ENCODE measurements at regions not wholly inside any gene's neighbourhood (a gene's known extent, or its start where the extent isn't known, plus 50 kb on each side); places are given as distances from the start of the nearest gene placed in this dataset.

GRCh38 chr21:28714777-28715464, 277.8 kb downstream of the LTN1 start:
- peak; percentile 32 for DNase-seq (ENCODE audit: extremely low read depth, low read depth)
- TF ChIP-seq CTCF (IDR thresholded peaks at IDR 0.05; ENCODE audit: low read depth, low read length, missing control alignments), result no peak
- H3K4me3 ChIP-seq (replicated peaks; ENCODE audit: low read depth, low read length), result no peak overlapping the region

GRCh38 chr21:28712411-28712810, 280.3 kb downstream of the LTN1 start:
- TF ChIP-seq CTCF (IDR thresholded peaks at IDR 0.05; ENCODE audit: low read depth, low read length, missing control alignments), result no peak
- H3K4me3 ChIP-seq (replicated peaks; ENCODE audit: low read depth, low read length), result no peak overlapping the region
- no peak for DNase-seq (ENCODE audit: extremely low read depth, low read depth)

- DNase-seq (ENCODE audit: extremely low read depth, low read depth), result no peak
- H3K4me3 ChIP-seq (replicated peaks; ENCODE audit: low read depth, low read length), result no peak overlapping the region
- TF ChIP-seq CTCF (IDR thresholded peaks at IDR 0.05; ENCODE audit: low read depth, low read length, missing control alignments), result no peak
These were observed 287.1 kb downstream of the LTN1 start for GRCh38 chr21:28705616-28706015.

- no peak for DNase-seq (ENCODE audit: extremely low read depth, low read depth)
- H3K4me3 ChIP-seq (replicated peaks; ENCODE audit: low read depth, low read length), result no peak overlapping the region
- no peak for TF ChIP-seq CTCF (IDR thresholded peaks at IDR 0.05; ENCODE audit: low read depth, low read length, missing control alignments)
These were observed 287.9 kb downstream of the LTN1 start for GRCh38 chr21:28704746-28705145.

- H3K4me3 ChIP-seq (replicated peaks; ENCODE audit: low read depth, low read length), result no peak overlapping the region
- no peak for TF ChIP-seq CTCF (IDR thresholded peaks at IDR 0.05; ENCODE audit: low read depth, low read length, missing control alignments)
- DNase-seq (ENCODE audit: extremely low read depth, low read depth), result no peak
These were observed 288.8 kb downstream of the LTN1 start for GRCh38 chr21:28703861-28704260.

GRCh38 chr21:28699596-28700259, 292.9 kb downstream of the LTN1 start:
- DNase-seq (ENCODE audit: extremely low read depth, low read depth), result no peak
- TF ChIP-seq CTCF (IDR thresholded peaks at IDR 0.05; ENCODE audit: low read depth, low read length, missing control alignments), result no peak
- no peak overlapping the region for H3K4me3 ChIP-seq (replicated peaks; ENCODE audit: low read depth, low read length)

All from HFF-Myc (cell line).